ENCODE measurements at regions not wholly inside any gene's neighbourhood (a gene's known extent, or its start where the extent isn't known, plus 50 kb on each side); places are given as distances from the start of the nearest gene placed in this dataset.

DNA sequence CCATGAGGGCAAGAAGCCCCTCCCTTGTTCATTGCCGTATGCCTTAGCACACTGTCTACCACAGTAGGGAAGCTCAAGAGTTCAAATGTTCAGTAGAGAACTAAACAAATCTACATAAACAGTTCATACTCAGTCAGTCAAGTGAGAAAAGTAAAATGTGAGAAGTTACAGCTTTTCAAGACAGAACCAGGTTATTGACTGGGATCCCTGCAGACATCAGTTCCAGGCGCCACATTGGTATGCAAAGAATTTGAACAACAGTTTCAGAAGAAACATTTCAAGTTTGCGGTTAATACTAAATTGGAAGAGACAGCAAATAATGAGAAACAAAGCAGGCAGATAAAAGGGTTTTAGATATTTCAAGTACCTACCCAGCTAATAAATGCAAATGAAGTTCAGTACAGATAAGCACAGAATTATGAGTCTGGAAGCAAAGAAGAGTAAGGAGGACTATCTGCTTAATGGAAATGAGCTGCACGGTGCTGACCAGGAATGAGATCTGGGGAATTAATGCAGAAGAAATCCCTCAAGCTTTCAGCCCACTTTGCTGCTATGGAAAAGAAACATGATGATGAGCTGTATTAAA lies 246.2 kb downstream of the HACE1 start:
- ChIA-PET CTCF (interaction anchor here (1.5 kb wide), 1 partner anchor 88 kb away, joined by 3 read pairs; no protein-coding TSS in a partner anchor), POLR2A (no interaction called here)
- Histone ChIP-seq H4K20me1 (ENCODE audit: insufficient read depth) (no peaks in the 10 kb centered on the region), H3K79me2 (ENCODE audit: insufficient read depth) (no peaks in the 10 kb centered on the region), H3K9me2 (no peaks in the 10 kb centered on the region), H3K4me3 (ENCODE audit: low read depth in 2 of 2, low read length in 1 of 2) (no peak overlapping the region), H2AFZ (ENCODE audit: low read depth) (no peak overlapping the region), H3K9ac (no peak overlapping the region), H3K4me2 (no peak overlapping the region), H3K9me3 (no peaks in the 10 kb centered on the region), H3F3A (replicated peaks; ENCODE audit: insufficient read depth) (no peaks in the 10 kb centered on the region), H3K27ac (ENCODE audit: low read depth in 2 of 2, low read length in 1 of 2) (no peak overlapping the region), H3K4me1 (ENCODE audit: control insufficient read depth in 1 of 2, insufficient read depth in 2 of 2, low read depth in 1 of 2, low read length in 1 of 2) (peaks cover 0 to 2% of the 10 kb centered on the region in 2 experiments; a peak in 1 of 4 replicates), H3K27me3 (ENCODE audit: insufficient read depth) (no peaks in the 10 kb centered on the region), H3K36me3 (replicated peaks in 1 of 2; ENCODE audit: control insufficient read depth in 1 of 2, insufficient read depth in 2 of 2, low read length in 1 of 2) (no peaks in the 10 kb centered on the region)
- TF ChIP-seq, protein P1, sequence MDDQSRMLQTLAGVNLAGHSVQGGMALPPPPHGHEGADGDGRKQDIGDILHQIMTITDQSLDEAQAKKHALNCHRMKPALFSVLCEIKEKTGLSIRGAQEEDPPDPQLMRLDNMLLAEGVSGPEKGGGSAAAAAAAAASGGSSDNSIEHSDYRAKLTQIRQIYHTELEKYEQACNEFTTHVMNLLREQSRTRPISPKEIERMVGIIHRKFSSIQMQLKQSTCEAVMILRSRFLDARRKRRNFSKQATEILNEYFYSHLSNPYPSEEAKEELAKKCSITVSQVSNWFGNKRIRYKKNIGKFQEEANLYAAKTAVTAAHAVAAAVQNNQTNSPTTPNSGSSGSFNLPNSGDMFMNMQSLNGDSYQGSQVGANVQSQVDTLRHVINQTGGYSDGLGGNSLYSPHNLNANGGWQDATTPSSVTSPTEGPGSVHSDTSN (IDR thresholded peaks at IDR 0.05): 0 out of 2 replicates have a peak, but pooled peaks have one; percentile 10
- TF ChIP-seq TCF12 (IDR thresholded peaks at IDR 0.05) (peak; percentile 28; the same call in 1 of the 2 replicates), TEAD4 (IDR thresholded peaks at IDR 0.05; ENCODE audit: borderline replicate concordance, insufficient read depth) (no peak)
- TF ChIP-seq, protein P2, sequence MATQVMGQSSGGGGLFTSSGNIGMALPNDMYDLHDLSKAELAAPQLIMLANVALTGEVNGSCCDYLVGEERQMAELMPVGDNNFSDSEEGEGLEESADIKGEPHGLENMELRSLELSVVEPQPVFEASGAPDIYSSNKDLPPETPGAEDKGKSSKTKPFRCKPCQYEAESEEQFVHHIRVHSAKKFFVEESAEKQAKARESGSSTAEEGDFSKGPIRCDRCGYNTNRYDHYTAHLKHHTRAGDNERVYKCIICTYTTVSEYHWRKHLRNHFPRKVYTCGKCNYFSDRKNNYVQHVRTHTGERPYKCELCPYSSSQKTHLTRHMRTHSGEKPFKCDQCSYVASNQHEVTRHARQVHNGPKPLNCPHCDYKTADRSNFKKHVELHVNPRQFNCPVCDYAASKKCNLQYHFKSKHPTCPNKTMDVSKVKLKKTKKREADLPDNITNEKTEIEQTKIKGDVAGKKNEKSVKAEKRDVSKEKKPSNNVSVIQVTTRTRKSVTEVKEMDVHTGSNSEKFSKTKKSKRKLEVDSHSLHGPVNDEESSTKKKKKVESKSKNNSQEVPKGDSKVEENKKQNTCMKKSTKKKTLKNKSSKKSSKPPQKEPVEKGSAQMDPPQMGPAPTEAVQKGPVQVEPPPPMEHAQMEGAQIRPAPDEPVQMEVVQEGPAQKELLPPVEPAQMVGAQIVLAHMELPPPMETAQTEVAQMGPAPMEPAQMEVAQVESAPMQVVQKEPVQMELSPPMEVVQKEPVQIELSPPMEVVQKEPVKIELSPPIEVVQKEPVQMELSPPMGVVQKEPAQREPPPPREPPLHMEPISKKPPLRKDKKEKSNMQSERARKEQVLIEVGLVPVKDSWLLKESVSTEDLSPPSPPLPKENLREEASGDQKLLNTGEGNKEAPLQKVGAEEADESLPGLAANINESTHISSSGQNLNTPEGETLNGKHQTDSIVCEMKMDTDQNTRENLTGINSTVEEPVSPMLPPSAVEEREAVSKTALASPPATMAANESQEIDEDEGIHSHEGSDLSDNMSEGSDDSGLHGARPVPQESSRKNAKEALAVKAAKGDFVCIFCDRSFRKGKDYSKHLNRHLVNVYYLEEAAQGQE (IDR thresholded peaks at IDR 0.05; ENCODE audit: low read depth, low read length): no peak
- no peak for DNase-seq
- WGBS (ENCODE audit: low lambda C conversion rate): 68% methylated on average over 4 of the region's 4 CpGs

DNA sequence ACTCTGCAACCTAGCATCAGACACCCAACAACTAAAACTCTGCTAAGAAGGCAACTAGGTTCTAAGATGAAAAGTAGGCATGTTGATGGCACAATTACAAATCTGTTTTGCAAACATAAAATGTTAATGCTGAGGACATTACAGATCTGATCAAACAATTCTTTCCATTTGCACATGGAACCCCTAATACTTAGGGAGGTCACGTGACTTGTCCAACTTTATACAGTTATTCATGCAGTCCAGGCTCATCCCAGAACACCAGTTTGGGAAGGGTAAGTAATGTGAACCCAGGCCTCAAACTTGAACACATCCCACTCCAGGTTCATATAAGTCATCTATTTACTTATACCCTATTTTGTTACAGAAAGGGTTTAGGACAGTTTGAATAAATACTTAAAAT lies 247.2 kb downstream of the HACE1 start:
- WGBS (ENCODE audit: low lambda C conversion rate): 86% methylated on average over 1 of the region's 1 CpG
- H2AFZ ChIP-seq (ENCODE audit: low read depth): no peak overlapping the region
- H3K9ac ChIP-seq: no peak overlapping the region
- H3K79me2 ChIP-seq (ENCODE audit: insufficient read depth): no peaks in the 10 kb centered on the region
- ChIA-PET CTCF (no interaction called here), POLR2A (no interaction called here)
- H3K27me3 ChIP-seq (ENCODE audit: insufficient read depth): no peaks in the 10 kb centered on the region
- no peak for DNase-seq
- H4K20me1 ChIP-seq (ENCODE audit: insufficient read depth): no peaks in the 10 kb centered on the region
- peaks cover 0 to 2% of the 10 kb centered on the region in 2 experiments; a peak in 1 of 4 replicates for H3K4me1 ChIP-seq (ENCODE audit: control insufficient read depth in 1 of 2, insufficient read depth in 2 of 2, low read depth in 1 of 2, low read length in 1 of 2)
- no peak overlapping the region for H3K27ac ChIP-seq (ENCODE audit: low read depth in 2 of 2, low read length in 1 of 2)
- H3K4me2 ChIP-seq: no peak overlapping the region
- no peak overlapping the region for H3K4me3 ChIP-seq (ENCODE audit: low read depth in 2 of 2, low read length in 1 of 2)
- H3K9me2 ChIP-seq: no peaks in the 10 kb centered on the region
- no peaks in the 10 kb centered on the region for H3F3A ChIP-seq (replicated peaks; ENCODE audit: insufficient read depth)
- TF ChIP-seq, protein P3, sequence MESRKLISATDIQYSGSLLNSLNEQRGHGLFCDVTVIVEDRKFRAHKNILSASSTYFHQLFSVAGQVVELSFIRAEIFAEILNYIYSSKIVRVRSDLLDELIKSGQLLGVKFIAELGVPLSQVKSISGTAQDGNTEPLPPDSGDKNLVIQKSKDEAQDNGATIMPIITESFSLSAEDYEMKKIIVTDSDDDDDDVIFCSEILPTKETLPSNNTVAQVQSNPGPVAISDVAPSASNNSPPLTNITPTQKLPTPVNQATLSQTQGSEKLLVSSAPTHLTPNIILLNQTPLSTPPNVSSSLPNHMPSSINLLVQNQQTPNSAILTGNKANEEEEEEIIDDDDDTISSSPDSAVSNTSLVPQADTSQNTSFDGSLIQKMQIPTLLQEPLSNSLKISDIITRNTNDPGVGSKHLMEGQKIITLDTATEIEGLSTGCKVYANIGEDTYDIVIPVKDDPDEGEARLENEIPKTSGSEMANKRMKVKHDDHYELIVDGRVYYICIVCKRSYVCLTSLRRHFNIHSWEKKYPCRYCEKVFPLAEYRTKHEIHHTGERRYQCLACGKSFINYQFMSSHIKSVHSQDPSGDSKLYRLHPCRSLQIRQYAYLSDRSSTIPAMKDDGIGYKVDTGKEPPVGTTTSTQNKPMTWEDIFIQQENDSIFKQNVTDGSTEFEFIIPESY (IDR thresholded peaks at IDR 0.05; ENCODE audit: borderline replicate concordance, low read depth): no peak
- TF ChIP-seq RXRA (IDR thresholded peaks at IDR 0.05; ENCODE audit: borderline replicate concordance, low read depth) (no peak), FOSL2 (IDR thresholded peaks at IDR 0.05; ENCODE audit: borderline replicate concordance, low read depth) (no peak), CHD2 (IDR thresholded peaks at IDR 0.05; ENCODE audit: low read length, partially characterized antibody) (no peak)
- TF ChIP-seq, protein P1 (IDR thresholded peaks at IDR 0.05): no peak
- TF ChIP-seq, protein P4, sequence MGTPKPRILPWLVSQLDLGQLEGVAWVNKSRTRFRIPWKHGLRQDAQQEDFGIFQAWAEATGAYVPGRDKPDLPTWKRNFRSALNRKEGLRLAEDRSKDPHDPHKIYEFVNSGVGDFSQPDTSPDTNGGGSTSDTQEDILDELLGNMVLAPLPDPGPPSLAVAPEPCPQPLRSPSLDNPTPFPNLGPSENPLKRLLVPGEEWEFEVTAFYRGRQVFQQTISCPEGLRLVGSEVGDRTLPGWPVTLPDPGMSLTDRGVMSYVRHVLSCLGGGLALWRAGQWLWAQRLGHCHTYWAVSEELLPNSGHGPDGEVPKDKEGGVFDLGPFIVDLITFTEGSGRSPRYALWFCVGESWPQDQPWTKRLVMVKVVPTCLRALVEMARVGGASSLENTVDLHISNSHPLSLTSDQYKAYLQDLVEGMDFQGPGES (IDR thresholded peaks at IDR 0.05; ENCODE audit: low read depth, low read length): no peak
- H3K9me3 ChIP-seq: no peaks in the 10 kb centered on the region
- no peaks in the 10 kb centered on the region for H3K36me3 ChIP-seq (replicated peaks in 1 of 2; ENCODE audit: control insufficient read depth in 1 of 2, insufficient read depth in 2 of 2, low read length in 1 of 2)
